ENCODE measurements at regions not wholly inside any gene's neighbourhood (a gene's known extent, or its start where the extent isn't known, plus 50 kb on each side); places are given as distances from the start of the nearest gene placed in this dataset.

- no peak for TF ChIP-seq CTCF (conservative IDR thresholded peaks at IDR 0.05 in 1 of 2, IDR thresholded peaks at IDR 0.05 in 1 of 2; ENCODE audit: low read depth in 1 of 2, low read length in 2 of 2)
- TF ChIP-seq EZH2 (IDR thresholded peaks at IDR 0.05; ENCODE audit: low read length, missing control alignments) = no peak
Measured at GRCh38 chr11:44437122-44437521, 127.2 kb upstream of the ALX4 start.

All from fibroblast of lung (primary cell).